Transverse colon (tissue), 4 donors: ENCODE measurements at regions not wholly inside any gene's neighbourhood (a gene's known extent, or its start where the extent isn't known, plus 50 kb on each side); places are given as distances from the start of the nearest gene placed in this dataset.

ENCODE experiments used
- DNase-seq: peaks from one replicate; pipeline ENCODE4 v3.0.0-alpha.2; 2019
- H3K27ac ChIP-seq, 4 donors: fragments of 200-600 bp; sonication (generic); 2 replicates each; pipeline ENCODE4 v1.5.1; 2016 to 2018; ENCODE audit warnings: inconsistent platforms in 4 of 4
- H3K27me3 ChIP-seq: fragments of 200-600 bp; sonication (generic); 2 replicates; pipeline ENCODE4 v1.5.1; 2017; ENCODE audit warnings: inconsistent platforms
- H3K36me3 ChIP-seq, 4 donors: fragments of 200-600 bp; sonication (generic); 2 replicates each; pipeline ENCODE4 v1.5.1; 2017 to 2019; ENCODE audit warnings: inconsistent platforms in 4 of 4
- H3K4me1 ChIP-seq, 4 donors: fragments of 200-600 bp; sonication (generic); 2 replicates each; pipeline ENCODE4 v1.5.1; 2017 to 2020; ENCODE audit warnings: inconsistent platforms in 4 of 4
- H3K4me3 ChIP-seq, 4 donors: fragments of 200-600 bp; sonication (generic); 1 replicate in 1 of 4; 2 replicates in 3 of 4; pipeline versions ENCODE4 v1.5.1 to v1.6.1; 2017 to 2019; ENCODE audit warnings: inconsistent platforms in 4 of 4
- H3K9me3 ChIP-seq, 2 donors: fragments of 200-600 bp; sonication (generic); 2 replicates each; pipeline ENCODE4 v1.5.1; 2017 to 2019; ENCODE audit warnings: inconsistent platforms in 2 of 2
- CTCF ChIP-seq, 5 experiments: fragments of 200-600 bp in 3 of 5; fragments of 450-650 bp in 2 of 5; sonication (generic) in 3 of 5; IDR thresholded peaks; 1 replicate in 2 of 5; 2 replicates in 3 of 5; pipeline ENCODE4 v1.5.1; 2016 to 2017; ENCODE audit warnings: antibody characterized with exemption in 5 of 5, inconsistent platforms in 3 of 5, mild to moderate bottlenecking in 2 of 5, moderate library complexity in 1 of 5
- EP300 ChIP-seq: sonication (generic); formaldehyde crosslinking; IDR thresholded peaks from one replicate; pipeline ENCODE4 v1.6.1; 2017; ENCODE audit warnings: antibody characterized with exemption, low read depth
- POLR2A ChIP-seq: fragments of 450-650 bp; IDR thresholded peaks from one replicate; pipeline ENCODE4 v1.6.1; 2016; ENCODE audit warnings: antibody characterized with exemption, mild to moderate bottlenecking, moderate library complexity
- POLR2AphosphoS5 ChIP-seq, 3 donors: sonication (generic); formaldehyde crosslinking; IDR thresholded peaks; one replicate each; pipeline ENCODE4 v1.6.1; 2016; ENCODE audit warnings: antibody characterized with exemption in 3 of 3
- WGBS, 2 donors: methylation state at CpG; one replicate each; pipeline ENCODE4 v1.1.5; 2018; ENCODE audit warnings: low coverage in 1 of 2; 5-methylcytosine and 5-hydroxymethylcytosine counted together
- in situ Hi-C, 4 donors: fragments of 200-750 bp; cut with MboI; loops; one replicate each; pipeline versions ENCODE4 v1.15.0 to v1.15.1; 2017; ENCODE audit warnings: low sequenced_read_pairs in 3 of 4, low pct_ligation_motif_present in 1 of 4, low pct_unique_long_range_greater_than_20kb in 1 of 4
- intact Hi-C: fragments of 100-400 bp; cut with DNase I; formaldehyde crosslinking; loops from one replicate; pipeline ENCODE4 v1.15.1; 2023; ENCODE audit warnings: low total_unique reads

- peaks cover 0 to 7% (median 3%) of the 10 kb centered on the region in 4 donors for H3K4me1 ChIP-seq
- in situ Hi-C loops (no loop called here), intact Hi-C loops (no loop called here)
- no peaks in the 10 kb centered on the region for H3K27me3 ChIP-seq
- no peak for DNase-seq
- TF ChIP-seq POLR2AphosphoS5 (IDR thresholded peaks at IDR 0.05) (no peak), CTCF (IDR thresholded peaks at IDR 0.05) (no peak), EP300 (no peak), POLR2A (no peak)
- no peak overlapping the region for H3K27ac ChIP-seq
- 49 to 73% methylated on average over 2 to 3 of the region's 3 CpGs for WGBS, 2 donors
- H3K9me3 ChIP-seq: no peaks in the 10 kb centered on the region
- H3K36me3 ChIP-seq: no peaks in the 10 kb centered on the region
- H3K4me3 ChIP-seq: no peak overlapping the region
These were observed 88.0 kb upstream of the SNRK start for GRCh38 chr3:43198301-43198700.

GRCh38 chr3:43197181-43197580 is 89.2 kb upstream of the SNRK start:
- Histone ChIP-seq H3K36me3 (no peaks in the 10 kb centered on the region), H3K4me3 (no peak overlapping the region), H3K27me3 (no peaks in the 10 kb centered on the region), H3K4me1 (peaks cover 0 to 7% (median 3%) of the 10 kb centered on the region in 4 donors), H3K9me3 (no peaks in the 10 kb centered on the region), H3K27ac (no peak overlapping the region)
- in situ Hi-C loops: no loop called here
- no peak for TF ChIP-seq CTCF (IDR thresholded peaks at IDR 0.05)
- no peak for TF ChIP-seq POLR2A
- TF ChIP-seq POLR2AphosphoS5 (IDR thresholded peaks at IDR 0.05): no peak
- no peak for DNase-seq
- intact Hi-C loops: no loop called here
- 43 to 72% methylated on average over 1 of the region's 1 CpG for WGBS, 2 donors

- no peak overlapping the region for H3K27ac ChIP-seq
- no peaks in the 10 kb centered on the region for H3K36me3 ChIP-seq
- DNase-seq: no peak
- no peaks in the 10 kb centered on the region for H3K27me3 ChIP-seq
- intact Hi-C loops (no loop called here), in situ Hi-C loops (no loop called here)
- H3K9me3 ChIP-seq: no peaks in the 10 kb centered on the region
- H3K4me1 ChIP-seq: peaks cover 0 to 7% (median 3%) of the 10 kb centered on the region in 4 donors
- WGBS, 2 donors: 87 to 100% methylated on average over 1 to 6 of the region's 6 CpGs
- H3K4me3 ChIP-seq: no peak overlapping the region
- TF ChIP-seq POLR2AphosphoS5 (IDR thresholded peaks at IDR 0.05) (no peak), POLR2A (no peak), EP300 (no peak), CTCF (IDR thresholded peaks at IDR 0.05) (no peak)
These were observed 89.6 kb upstream of the SNRK start for GRCh38 chr3:43196721-43197120.

GRCh38 chr3:43195115-43195498 is 89.2 kb upstream of the POMGNT2 start:
- Histone ChIP-seq H3K36me3 (no peaks in the 10 kb centered on the region), H3K4me1 (peaks cover 0 to 10% (median 3%) of the 10 kb centered on the region in 4 donors), H3K4me3 (no peak overlapping the region), H3K27ac (no peak overlapping the region), H3K27me3 (no peaks in the 10 kb centered on the region), H3K9me3 (no peaks in the 10 kb centered on the region)
- in situ Hi-C loops (no loop called here), intact Hi-C loops (no loop called here)
- WGBS, 2 donors: 80 to 85% methylated on average over 1 to 4 of the region's 4 CpGs
- DNase-seq: no peak
- TF ChIP-seq EP300 (no peak), CTCF (IDR thresholded peaks at IDR 0.05) (no peak), POLR2A (no peak), POLR2AphosphoS5 (IDR thresholded peaks at IDR 0.05) (no peak)
